Right atrium auricular region (tissue), 2 donors: ENCODE measurements at regions not wholly inside any gene's neighbourhood (a gene's known extent, or its start where the extent isn't known, plus 50 kb on each side); places are given as distances from the start of the nearest gene placed in this dataset.
"Not testable (repeated sequence)": the region's sequence is repeated elsewhere in the genome, so short reads cannot be mapped to it uniquely, and the experiment has no call there.

ENCODE experiments used
- DNase-seq: peaks from one replicate; pipeline ENCODE4 v3.0.0-alpha.2; 2019; ENCODE audit warnings: low spot score
- H3K27ac ChIP-seq, 2 donors: fragments of 200-600 bp; sonication (generic); 1 replicate in 1 of 2; 2 replicates in 1 of 2; pipeline ENCODE4 v1.5.1; 2016 to 2019
- H3K27me3 ChIP-seq, 2 donors: fragments of 200-600 bp; sonication (generic); one replicate each; pipeline versions ENCODE4 v1.5.1 to v1.6.0; 2017 to 2019
- H3K36me3 ChIP-seq: fragments of 200-600 bp; sonication (generic); one replicate; pipeline ENCODE4 v1.5.1; 2016
- H3K4me1 ChIP-seq, 2 donors: fragments of 200-600 bp; sonication (generic); one replicate each; pipeline versions ENCODE4 v1.5.1 to v1.6.0; 2017 to 2019
- H3K4me3 ChIP-seq, 2 donors: fragments of 200-600 bp; sonication (generic); 1 replicate in 1 of 2; 2 replicates in 1 of 2; pipeline ENCODE4 v1.5.1; 2017 to 2019; ENCODE audit warnings: mild to moderate bottlenecking in 1 of 2, moderate library complexity in 1 of 2
- H3K9me3 ChIP-seq, 2 donors: fragments of 200-600 bp; sonication (generic); one replicate each; pipeline ENCODE4 v1.5.1; 2019
- CTCF ChIP-seq, 2 donors: fragments of 200-600 bp; sonication (generic); IDR thresholded peaks; one replicate each; pipeline ENCODE4 v1.5.1; 2019; ENCODE audit warnings: antibody characterized with exemption in 2 of 2

GRCh38 chr17:11182430-11182829, 58.6 kb upstream of the SHISA6 start:
- Histone ChIP-seq H3K4me1 (no peaks in the 10 kb centered on the region), H3K36me3 (no peaks in the 10 kb centered on the region), H3K9me3 (no peaks in the 10 kb centered on the region), H3K27me3 (no peaks in the 10 kb centered on the region), H3K27ac (no peak overlapping the region), H3K4me3 (no peak overlapping the region)
- DNase-seq: no peak
- no peak for TF ChIP-seq CTCF (IDR thresholded peaks at IDR 0.05)

GRCh38 chr17:11178581-11178980, 62.4 kb upstream of the SHISA6 start:
- DNase-seq: no peak
- no peak for TF ChIP-seq CTCF (IDR thresholded peaks at IDR 0.05)

GRCh38 chr17:11177340-11177739, 63.7 kb upstream of the SHISA6 start:
- no peaks in the 10 kb centered on the region for H3K9me3 ChIP-seq
- no peaks in the 10 kb centered on the region for H3K27me3 ChIP-seq
- no peaks in the 10 kb centered on the region for H3K36me3 ChIP-seq
- no peak overlapping the region for H3K27ac ChIP-seq
- DNase-seq: no peak
- TF ChIP-seq CTCF (IDR thresholded peaks at IDR 0.05): no peak
- H3K4me1 ChIP-seq: no peaks in the 10 kb centered on the region
- H3K4me3 ChIP-seq: no peak overlapping the region

More at GRCh38 chr17:11178581-11178980, 62.4 kb upstream of the SHISA6 start:
- no peak overlapping the region for H3K27ac ChIP-seq
- H3K9me3 ChIP-seq: no peaks in the 10 kb centered on the region
- H3K36me3 ChIP-seq: no peaks in the 10 kb centered on the region
- no peaks in the 10 kb centered on the region for H3K4me1 ChIP-seq
- no peak overlapping the region for H3K4me3 ChIP-seq
- no peaks in the 10 kb centered on the region for H3K27me3 ChIP-seq

- no peaks in the 10 kb centered on the region for H3K9me3 ChIP-seq
- no peak for DNase-seq
- TF ChIP-seq CTCF (IDR thresholded peaks at IDR 0.05): no peak
- H3K4me3 ChIP-seq: no peak overlapping the region
- H3K27ac ChIP-seq: no peak overlapping the region
- no peaks in the 10 kb centered on the region for H3K36me3 ChIP-seq
- H3K27me3 ChIP-seq: no peaks in the 10 kb centered on the region
- no peaks in the 10 kb centered on the region for H3K4me1 ChIP-seq
These were observed 64.5 kb upstream of the SHISA6 start for GRCh38 chr17:11176549-11176948.

GRCh38 chr17:11170881-11171280, 70.1 kb upstream of the SHISA6 start:
- Histone ChIP-seq H3K4me3 (no peak overlapping the region), H3K9me3 (peaks cover 0 to 14% of the 10 kb centered on the region in 2 donors), H3K27ac (no peak overlapping the region), H3K4me1 (no peaks in the 10 kb centered on the region), H3K36me3 (no peaks in the 10 kb centered on the region), H3K27me3 (no peaks in the 10 kb centered on the region)
- no peak for DNase-seq
- no peak for TF ChIP-seq CTCF (IDR thresholded peaks at IDR 0.05)

- H3K9me3 ChIP-seq: no peaks in the 10 kb centered on the region
- H3K4me1 ChIP-seq: no peaks in the 10 kb centered on the region
- DNase-seq: no peak
- no peaks in the 10 kb centered on the region for H3K27me3 ChIP-seq
- H3K36me3 ChIP-seq: no peaks in the 10 kb centered on the region
- H3K27ac ChIP-seq: no peak overlapping the region
- no peak for TF ChIP-seq CTCF (IDR thresholded peaks at IDR 0.05)
- H3K4me3 ChIP-seq: no peak overlapping the region
These were observed 89.1 kb upstream of the SHISA6 start for GRCh38 chr17:11151818-11152425.

- H3K36me3 ChIP-seq, H3K4me1 ChIP-seq, DNase-seq, H3K27ac ChIP-seq, H3K9me3 ChIP-seq, H3K4me3 ChIP-seq, H3K27me3 ChIP-seq: not testable (repeated sequence)
These were observed 90.0 kb upstream of the SHISA6 start for GRCh38 chr17:11150906-11151511.
